WTC11 (cell line): ENCODE measurements at regions not wholly inside any gene's neighbourhood (a gene's known extent, or its start where the extent isn't known, plus 50 kb on each side); places are given as distances from the start of the nearest gene placed in this dataset.

Source experiments
- ATF1 ChIP-seq: sonication (generic); formaldehyde crosslinking; IDR thresholded peaks from 2 replicates; pipeline ENCODE4 v1.8.1; 2023; ENCODE audit warnings: mild to moderate bottlenecking, moderate library complexity, missing genetic modification reagents
- CTCF ChIP-seq: fragments of 200-600 bp; IDR thresholded peaks from 2 replicates; pipeline ENCODE4 v1.8.0; 2022; ENCODE audit warnings: antibody characterized with exemption
- PRDM15 ChIP-seq: sonication (generic); formaldehyde crosslinking; IDR thresholded peaks from 2 replicates; pipeline ENCODE4 v1.8.0; 2022; ENCODE audit warnings: missing genetic modification reagents
- SP1 ChIP-seq: sonication (generic); formaldehyde crosslinking; conservative IDR thresholded peaks from 2 replicates; pipeline ENCODE4 v1.8.1; 2022; ENCODE audit warnings: missing genetic modification reagents
- STAT6 ChIP-seq: sonication (generic); formaldehyde crosslinking; conservative IDR thresholded peaks from 2 replicates; pipeline ENCODE4 v1.8.1; 2023; ENCODE audit warnings: mild to moderate bottlenecking, low read depth, missing genetic modification reagents, moderate library complexity
- ZBTB21 ChIP-seq: sonication (generic); formaldehyde crosslinking; IDR thresholded peaks from 2 replicates; pipeline ENCODE4 v1.8.1; 2023; ENCODE audit warnings: mild to moderate bottlenecking, missing genetic modification reagents, borderline replicate concordance
- TF ChIP-seq, protein P1 (sequence below): sonication (generic); formaldehyde crosslinking; IDR thresholded peaks from 2 replicates; pipeline ENCODE4 v1.8.0; 2022; ENCODE audit warnings: mild to moderate bottlenecking, missing genetic modification reagents

GRCh38 chr15:29458361-29458760, 188.7 kb upstream of the NSMCE3 start:
- TF ChIP-seq CTCF: no peak
- TF ChIP-seq STAT6 (CRISPR knock-in tag): no peak
- TF ChIP-seq SP1 (CRISPR knock-in tag): no peak
- no peak for TF ChIP-seq PRDM15 (CRISPR knock-in tag)
- TF ChIP-seq ZBTB21: no peak
- TF ChIP-seq, protein P1, sequence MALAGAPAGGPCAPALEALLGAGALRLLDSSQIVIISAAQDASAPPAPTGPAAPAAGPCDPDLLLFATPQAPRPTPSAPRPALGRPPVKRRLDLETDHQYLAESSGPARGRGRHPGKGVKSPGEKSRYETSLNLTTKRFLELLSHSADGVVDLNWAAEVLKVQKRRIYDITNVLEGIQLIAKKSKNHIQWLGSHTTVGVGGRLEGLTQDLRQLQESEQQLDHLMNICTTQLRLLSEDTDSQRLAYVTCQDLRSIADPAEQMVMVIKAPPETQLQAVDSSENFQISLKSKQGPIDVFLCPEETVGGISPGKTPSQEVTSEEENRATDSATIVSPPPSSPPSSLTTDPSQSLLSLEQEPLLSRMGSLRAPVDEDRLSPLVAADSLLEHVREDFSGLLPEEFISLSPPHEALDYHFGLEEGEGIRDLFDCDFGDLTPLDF (CRISPR knock-in tag): no peak
- TF ChIP-seq ATF1: no peak
